RWPE2 (cell line): ENCODE measurements at regions not wholly inside any gene's neighbourhood (a gene's known extent, or its start where the extent isn't known, plus 50 kb on each side); places are given as distances from the start of the nearest gene placed in this dataset.

Experiments
- ATAC-seq: fragments of 200-7000 bp; cut with Tn5 transposase; 3 replicates; pipeline ENCODE4 v1.9.1; 2021; ENCODE audit warnings: low read depth
- DNase-seq: peaks from one replicate; pipeline ENCODE4 v3.0.0-alpha.2; 2020; ENCODE audit warnings: low spot score
- H3K27ac ChIP-seq: fragments of 450-650 bp; 2 replicates; pipeline ENCODE4 v1.5.1; 2017; ENCODE audit warnings: mild to moderate bottlenecking; ENCODE audit not compliant: poor library complexity, severe bottlenecking
- H3K27me3 ChIP-seq: fragments of 250-450 bp; sonication (Bioruptor Pico); 2 replicates; pipeline ENCODE4 v1.5.1; 2021; ENCODE audit warnings: mild to moderate bottlenecking, moderate library complexity; ENCODE audit not compliant: insufficient read depth, poor library complexity, severe bottlenecking
- H3K36me3 ChIP-seq: fragments of 250-450 bp; sonication (Bioruptor Pico); 2 replicates; pipeline ENCODE4 v1.5.1; 2020; ENCODE audit warnings: low read depth, mild to moderate bottlenecking, moderate library complexity
- H3K4me1 ChIP-seq: fragments of 250-450 bp; sonication (Bioruptor Pico); 2 replicates; pipeline ENCODE4 v1.5.1; 2021; ENCODE audit warnings: mild to moderate bottlenecking, moderate library complexity; ENCODE audit not compliant: insufficient read depth, poor library complexity, severe bottlenecking
- H3K4me3 ChIP-seq: fragments of 250-450 bp; sonication (Bioruptor Pico); 2 replicates; pipeline ENCODE4 v1.5.1; 2021; ENCODE audit warnings: mild to moderate bottlenecking, moderate library complexity; ENCODE audit not compliant: severe bottlenecking
- H3K9me3 ChIP-seq: fragments of 250-450 bp; sonication (Bioruptor Pico); 2 replicates; pipeline ENCODE4 v1.5.1; 2021; ENCODE audit warnings: mild to moderate bottlenecking, moderate library complexity; ENCODE audit not compliant: severe bottlenecking
- TF ChIP-seq, protein P1 (sequence below): fragments of 450-650 bp; IDR thresholded peaks from one replicate; pipeline ENCODE4 v1.5.1; 2017; ENCODE audit warnings: mild to moderate bottlenecking, moderate library complexity; ENCODE audit not compliant: poor library complexity, severe bottlenecking

DNA sequence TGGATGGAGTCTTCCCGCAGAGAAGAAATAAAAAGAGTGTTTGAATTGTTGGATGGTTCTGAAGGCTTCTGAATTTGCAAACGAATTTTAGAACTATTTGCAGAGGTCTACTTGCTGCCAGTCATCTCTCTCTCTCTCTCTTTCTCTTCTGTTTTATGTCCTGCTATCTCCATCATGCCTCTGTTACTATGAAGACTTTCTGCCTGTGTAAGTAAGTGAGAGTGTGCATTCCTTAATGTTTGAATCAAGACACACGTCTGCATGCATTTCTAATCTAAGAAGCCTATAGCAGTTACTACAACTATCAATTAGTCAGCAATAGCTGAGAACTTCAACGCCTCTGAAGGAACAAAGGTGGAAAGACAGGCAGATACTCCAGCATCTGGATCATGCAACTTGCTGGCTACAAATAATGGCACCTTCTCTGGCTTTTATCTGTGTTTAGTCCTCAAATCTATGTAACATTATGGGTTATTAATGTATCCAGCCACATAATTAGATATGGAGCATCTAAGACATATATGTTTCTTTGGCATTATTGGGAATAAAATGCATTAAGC is 191.5 kb upstream of the BLID start:
- no peaks in the 10 kb centered on the region for H3K27me3 ChIP-seq
- DNase-seq, result no peak
- no peaks in the 10 kb centered on the region for H3K36me3 ChIP-seq
- TF ChIP-seq, protein P1, sequence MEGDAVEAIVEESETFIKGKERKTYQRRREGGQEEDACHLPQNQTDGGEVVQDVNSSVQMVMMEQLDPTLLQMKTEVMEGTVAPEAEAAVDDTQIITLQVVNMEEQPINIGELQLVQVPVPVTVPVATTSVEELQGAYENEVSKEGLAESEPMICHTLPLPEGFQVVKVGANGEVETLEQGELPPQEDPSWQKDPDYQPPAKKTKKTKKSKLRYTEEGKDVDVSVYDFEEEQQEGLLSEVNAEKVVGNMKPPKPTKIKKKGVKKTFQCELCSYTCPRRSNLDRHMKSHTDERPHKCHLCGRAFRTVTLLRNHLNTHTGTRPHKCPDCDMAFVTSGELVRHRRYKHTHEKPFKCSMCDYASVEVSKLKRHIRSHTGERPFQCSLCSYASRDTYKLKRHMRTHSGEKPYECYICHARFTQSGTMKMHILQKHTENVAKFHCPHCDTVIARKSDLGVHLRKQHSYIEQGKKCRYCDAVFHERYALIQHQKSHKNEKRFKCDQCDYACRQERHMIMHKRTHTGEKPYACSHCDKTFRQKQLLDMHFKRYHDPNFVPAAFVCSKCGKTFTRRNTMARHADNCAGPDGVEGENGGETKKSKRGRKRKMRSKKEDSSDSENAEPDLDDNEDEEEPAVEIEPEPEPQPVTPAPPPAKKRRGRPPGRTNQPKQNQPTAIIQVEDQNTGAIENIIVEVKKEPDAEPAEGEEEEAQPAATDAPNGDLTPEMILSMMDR, result no peak
- H3K27ac ChIP-seq, result no peak overlapping the region
- H3K9me3 ChIP-seq, result no peaks in the 10 kb centered on the region
- no peak for ATAC-seq
- H3K4me1 ChIP-seq, result no peaks in the 10 kb centered on the region
- H3K4me3 ChIP-seq, result no peak overlapping the region

DNA sequence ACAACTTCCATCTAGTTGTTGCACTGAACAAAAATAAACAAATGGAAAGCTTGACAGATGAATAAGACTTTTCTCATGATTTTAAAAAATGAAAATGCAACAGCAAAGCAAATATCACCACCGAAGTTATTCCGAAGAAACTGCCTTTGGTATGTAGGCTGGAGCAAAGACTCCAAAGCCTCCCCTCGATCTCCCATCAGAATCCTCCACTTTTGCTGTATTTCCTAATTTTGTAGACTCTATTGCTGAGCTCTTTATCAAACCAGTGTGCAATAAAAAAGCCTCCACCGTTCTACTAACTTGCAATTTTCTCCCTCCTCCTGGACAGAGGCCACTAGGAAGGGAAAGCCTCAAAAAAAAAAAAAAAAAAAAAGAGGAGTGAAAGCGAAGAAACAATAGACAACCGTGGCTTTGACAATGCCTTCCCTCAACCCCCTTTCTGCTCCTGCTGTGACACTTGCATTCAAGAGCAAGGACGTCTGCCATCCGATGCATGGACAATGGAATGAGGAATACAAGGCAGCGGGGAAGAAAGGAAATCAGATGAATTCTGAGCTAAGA is 190.9 kb upstream of the BLID start:
- Histone ChIP-seq H3K27ac (no peak overlapping the region), H3K27me3 (no peaks in the 10 kb centered on the region), H3K4me1 (no peaks in the 10 kb centered on the region), H3K9me3 (no peaks in the 10 kb centered on the region), H3K36me3 (no peaks in the 10 kb centered on the region), H3K4me3 (no peak overlapping the region)
- TF ChIP-seq, protein P1, result no peak
- DNase-seq (no peak), ATAC-seq (no peak)

DNA sequence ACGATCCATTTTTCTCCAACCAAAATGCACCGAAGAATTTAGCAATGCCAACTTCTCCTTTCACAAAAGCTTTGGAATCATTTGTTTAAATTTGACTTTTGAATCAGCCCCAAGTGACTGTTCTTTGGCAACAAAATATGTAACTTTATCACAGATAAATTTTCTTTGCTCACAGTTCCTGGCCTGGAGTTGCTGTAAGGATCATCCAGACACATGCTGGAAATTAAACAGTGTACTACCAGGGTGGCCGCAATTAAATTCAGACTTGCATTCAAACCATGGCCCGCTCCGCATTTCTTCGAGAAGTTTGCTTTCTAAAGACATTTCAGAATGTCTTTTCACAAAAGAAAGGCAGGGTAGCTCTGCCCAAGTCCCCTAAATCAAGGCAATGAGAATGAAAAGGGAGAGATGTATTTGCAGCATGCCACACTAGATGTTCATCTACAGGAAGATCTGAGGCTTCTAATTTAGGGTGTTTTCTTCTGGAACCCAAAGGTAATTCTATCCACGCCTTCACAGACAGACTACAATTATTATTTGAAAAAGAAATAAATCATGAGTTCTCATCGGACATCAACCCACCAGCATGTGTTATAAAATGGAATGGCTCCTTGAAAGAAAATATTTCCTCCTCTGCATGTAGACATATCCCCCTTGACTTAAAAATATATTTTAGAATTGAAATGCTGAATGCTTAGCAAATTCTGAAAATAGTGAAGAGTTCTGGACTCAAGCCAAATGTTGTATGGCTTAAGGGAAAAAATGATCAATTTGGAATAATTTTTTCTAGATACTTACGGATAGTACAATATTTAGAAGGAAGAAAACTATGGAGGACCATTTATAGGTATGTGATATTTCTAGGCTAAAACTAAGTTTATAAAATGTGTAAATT is 189.7 kb upstream of the BLID start:
- TF ChIP-seq, protein P1, result no peak
- no peak for ATAC-seq
- no peaks in the 10 kb centered on the region for H3K36me3 ChIP-seq
- H3K9me3 ChIP-seq, result no peaks in the 10 kb centered on the region
- H3K27ac ChIP-seq, result no peak overlapping the region
- DNase-seq, result no peak
- H3K4me3 ChIP-seq, result no peak overlapping the region
- no peaks in the 10 kb centered on the region for H3K4me1 ChIP-seq
- no peaks in the 10 kb centered on the region for H3K27me3 ChIP-seq

DNA sequence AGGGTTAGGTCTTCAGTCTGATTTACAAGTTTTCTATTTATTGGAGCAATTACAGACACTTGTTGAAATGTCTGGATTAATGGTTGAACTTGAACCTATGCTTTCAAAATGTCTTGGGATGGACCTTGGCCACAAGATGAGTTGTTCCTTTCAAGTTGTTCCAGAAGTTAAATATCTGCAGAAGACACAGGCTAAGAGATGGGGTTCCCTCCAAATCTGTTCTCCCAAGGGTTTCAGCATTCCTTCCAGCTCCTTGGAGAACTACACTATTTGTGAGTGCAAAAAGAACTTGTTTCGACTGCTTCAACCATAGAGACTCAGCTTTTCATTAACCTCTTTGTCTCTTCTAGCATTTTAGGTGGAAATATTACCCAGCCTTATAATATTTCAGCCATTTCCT is 189.0 kb upstream of the BLID start:
- Histone ChIP-seq H3K27me3 (no peaks in the 10 kb centered on the region), H3K4me1 (no peaks in the 10 kb centered on the region), H3K9me3 (no peaks in the 10 kb centered on the region), H3K27ac (no peak overlapping the region), H3K36me3 (no peaks in the 10 kb centered on the region), H3K4me3 (no peak overlapping the region)
- DNase-seq (no peak), ATAC-seq (no peak)
- TF ChIP-seq, protein P1, result no peak
